NCI-H1092 treated with DMSO at 0.1 percent for 48 hours (cell line): ENCODE measurements at regions not wholly inside any gene's neighbourhood (a gene's known extent, or its start where the extent isn't known, plus 50 kb on each side); places are given as distances from the start of the nearest gene placed in this dataset.

Source experiments
- DNase-seq: peaks from one replicate; lab custom pipeline; 2025; lab: John Stamatoyannopoulos, UW

- no peak for DNase-seq
Measured at GRCh38 chr1:61627365-61627764, 97.6 kb downstream of the TM2D1 start.

DNA sequence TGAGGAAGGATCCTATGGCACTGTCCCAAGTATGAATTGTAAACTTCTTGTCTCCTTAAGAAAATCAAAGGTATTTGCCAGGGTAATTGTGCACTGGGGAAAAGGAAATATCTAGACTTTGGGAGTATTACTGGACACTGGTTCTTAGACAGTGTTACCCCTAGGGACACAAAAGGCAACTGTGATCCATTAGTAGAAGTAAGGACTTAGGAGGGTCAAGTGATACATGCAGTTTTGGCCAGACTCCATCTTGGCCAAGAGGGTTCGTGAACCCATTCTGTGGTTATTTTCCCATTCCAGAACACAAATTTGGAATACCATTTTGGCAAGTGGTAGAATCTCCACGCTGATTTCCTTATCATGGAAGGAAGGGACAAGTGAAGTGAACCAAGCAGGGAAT is 98.1 kb downstream of the TM2D1 start:
- DNase-seq: no peak

DNA sequence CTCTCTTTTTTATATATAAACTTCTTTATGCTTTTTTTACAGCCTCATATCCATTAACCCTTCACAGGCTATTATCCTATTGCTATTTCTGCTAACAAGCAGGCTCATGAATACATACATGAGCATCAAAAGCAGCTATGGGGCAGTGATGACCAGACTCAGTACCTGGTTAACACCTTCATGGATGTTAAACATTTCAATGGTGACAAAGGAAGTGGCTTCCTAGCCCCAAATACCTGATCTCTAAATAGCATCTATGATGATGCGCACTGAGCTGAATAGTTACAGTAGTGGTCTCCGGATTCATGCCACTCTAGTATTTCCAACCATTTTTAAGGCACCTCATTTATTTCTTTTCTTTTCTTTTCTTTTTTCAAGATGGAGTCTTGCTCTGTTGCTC is 101.1 kb downstream of the TM2D1 start:
- no peak for DNase-seq

GRCh38 chr1:61620536-61620935 is 104.4 kb downstream of the TM2D1 start:
- no peak for DNase-seq

- DNase-seq: no peak
Measured at GRCh38 chr1:61618755-61619154, 106.2 kb downstream of the TM2D1 start.

DNA sequence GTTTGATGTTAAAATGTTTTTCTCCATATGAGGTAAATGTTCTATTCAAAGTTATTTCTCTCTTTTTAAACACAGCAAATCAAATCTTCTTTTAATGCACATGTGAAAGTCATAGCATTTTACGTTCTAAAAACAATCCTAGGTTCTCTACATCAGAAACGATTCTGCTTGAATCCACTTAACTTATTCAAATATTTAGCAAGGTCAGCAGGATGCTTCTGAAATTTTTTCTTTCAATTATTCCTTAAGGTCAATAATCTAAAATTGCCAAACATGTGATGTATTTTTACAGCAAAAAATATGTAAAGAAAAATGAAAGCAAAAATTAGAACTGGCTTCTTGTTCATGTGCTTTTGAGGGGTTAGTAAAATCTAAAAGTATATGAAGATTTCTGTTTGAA is 106.7 kb downstream of the TM2D1 start:
- no peak for DNase-seq

DNA sequence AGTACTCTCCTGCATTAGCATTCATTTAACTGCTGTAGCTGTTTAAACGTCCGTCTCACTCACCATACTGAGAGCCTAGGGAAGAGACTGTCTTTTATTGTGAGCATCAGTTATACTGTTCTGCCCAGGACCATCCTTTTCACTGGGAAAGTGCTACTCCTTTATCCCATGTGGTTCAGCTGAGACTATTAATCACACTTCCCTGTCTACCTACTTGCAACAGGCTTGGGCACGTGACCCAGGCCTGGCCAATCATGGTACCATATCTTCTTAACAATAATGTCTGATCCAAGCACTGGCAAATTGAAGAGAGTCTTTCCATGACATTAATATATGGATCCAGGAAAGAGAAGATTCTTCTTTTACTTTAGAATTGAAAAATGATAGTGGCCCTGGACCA is 108.1 kb downstream of the TM2D1 start:
- DNase-seq: no peak

DNA sequence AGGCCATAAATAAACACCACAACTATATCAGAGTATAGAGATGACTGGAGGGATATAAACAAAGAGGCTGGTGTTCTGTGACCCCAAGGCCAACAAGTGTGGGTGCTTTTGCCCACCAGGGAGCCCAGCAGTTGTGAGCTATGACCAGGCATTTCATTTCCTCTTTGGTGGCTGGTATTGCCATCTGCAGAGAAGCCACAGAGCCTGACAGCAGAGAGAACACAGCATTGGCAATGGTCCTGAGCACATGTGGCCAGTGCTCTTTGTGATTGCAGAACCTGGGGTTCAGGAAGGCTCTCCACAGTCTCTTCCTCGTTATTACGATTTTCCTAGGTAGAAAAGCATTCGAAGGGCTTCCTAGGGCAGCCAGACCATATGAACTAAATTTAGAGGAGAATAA is 112.3 kb downstream of the TM2D1 start:
- DNase-seq: no peak

- no peak for DNase-seq
Measured at GRCh38 chr1:61609040-61609439, 115.9 kb downstream of the TM2D1 start.

GRCh38 chr1:61607448-61607847 is 117.5 kb downstream of the TM2D1 start:
- no peak for DNase-seq

DNA sequence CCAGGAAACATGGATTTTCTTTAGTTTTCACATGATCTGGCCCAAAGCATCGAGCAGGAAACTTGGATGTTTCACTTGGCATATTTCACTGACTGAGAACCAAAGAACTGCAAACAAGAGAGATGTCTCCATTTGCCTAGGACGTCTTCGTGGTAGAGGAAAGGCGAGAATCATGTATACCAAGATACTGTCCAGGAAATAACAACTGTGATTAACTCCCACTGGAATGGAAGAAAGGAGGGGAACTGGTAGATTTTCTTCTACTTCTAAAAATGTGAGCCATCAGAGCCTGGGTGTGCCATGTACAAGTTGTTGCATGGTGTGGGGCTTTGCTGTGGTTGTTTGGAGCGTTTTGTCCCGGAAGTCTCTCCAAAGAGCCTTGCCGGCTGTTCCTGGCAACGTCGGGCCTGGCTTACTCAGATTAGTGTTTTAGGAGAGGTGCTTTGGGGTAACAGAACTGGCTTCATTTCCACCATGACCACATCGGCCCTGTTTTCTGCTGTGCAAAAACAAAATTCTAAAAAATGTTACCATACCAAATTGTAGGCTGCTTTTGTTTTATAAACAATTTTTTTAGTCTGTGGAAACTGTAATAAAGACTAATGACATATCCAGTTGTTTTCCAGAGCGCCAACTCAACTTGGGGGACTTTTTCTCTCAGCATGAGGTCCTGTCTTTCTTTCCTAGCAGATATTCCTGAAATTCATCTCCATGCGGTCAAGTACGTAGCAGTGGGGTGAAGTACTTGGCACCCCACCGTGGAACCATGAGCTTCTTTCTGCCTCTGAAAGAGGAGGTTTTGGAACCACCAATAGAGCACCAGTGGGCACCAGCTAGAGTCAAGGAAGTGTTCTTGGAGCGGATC is 118.3 kb downstream of the TM2D1 start:
- DNase-seq: no peak

- no peak for DNase-seq
Measured at GRCh38 chr1:61605607-61606321, 119.2 kb downstream of the TM2D1 start.

DNA sequence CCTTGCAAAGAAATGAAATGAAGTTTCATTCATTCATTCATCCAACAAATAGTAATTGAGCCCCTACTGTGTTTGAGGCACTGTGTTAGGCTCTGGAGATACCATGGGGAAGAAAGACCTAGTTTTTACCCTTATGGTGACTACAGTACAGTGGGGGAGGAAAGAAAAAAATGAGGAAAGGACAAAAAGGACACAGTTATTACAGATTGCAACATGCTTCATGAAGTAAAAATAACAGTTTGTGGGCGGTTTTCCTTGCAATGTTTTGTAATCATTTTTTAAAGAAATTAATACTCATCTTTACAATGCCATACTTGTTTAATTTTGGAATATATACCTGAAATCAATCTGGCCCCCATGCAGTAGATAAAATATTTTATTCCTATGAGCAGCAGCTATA is 120.3 kb downstream of the TM2D1 start:
- no peak for DNase-seq

- no peak for DNase-seq
Measured at GRCh38 chr1:61604261-61604660, 120.7 kb downstream of the TM2D1 start.

GRCh38 chr1:61602663-61603062 is 122.3 kb downstream of the TM2D1 start:
- DNase-seq: no peak

DNA sequence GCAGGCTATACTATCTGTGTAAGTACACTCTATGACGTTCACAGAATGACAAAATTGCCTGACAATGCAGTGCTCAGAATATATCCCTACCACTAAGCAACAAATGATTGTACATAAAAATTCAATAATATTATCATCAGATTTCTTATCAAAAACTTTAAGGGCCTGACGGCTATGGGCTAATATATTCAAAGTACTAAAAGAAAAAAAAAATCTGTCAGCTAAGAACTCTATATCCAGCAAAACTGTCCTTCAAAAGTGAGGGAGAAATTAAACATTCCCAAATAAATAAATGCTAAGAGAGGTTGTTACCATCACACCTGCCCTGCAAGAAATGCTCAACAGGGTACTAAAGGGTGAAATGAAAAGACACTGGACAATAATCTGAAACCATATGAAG is 127.3 kb downstream of the TM2D1 start:
- DNase-seq: no peak

- no peak for DNase-seq
Measured at GRCh38 chr1:61593331-61593730, 131.6 kb downstream of the TM2D1 start.

GRCh38 chr1:61591351-61591750 is 133.6 kb downstream of the TM2D1 start:
- no peak for DNase-seq

DNA sequence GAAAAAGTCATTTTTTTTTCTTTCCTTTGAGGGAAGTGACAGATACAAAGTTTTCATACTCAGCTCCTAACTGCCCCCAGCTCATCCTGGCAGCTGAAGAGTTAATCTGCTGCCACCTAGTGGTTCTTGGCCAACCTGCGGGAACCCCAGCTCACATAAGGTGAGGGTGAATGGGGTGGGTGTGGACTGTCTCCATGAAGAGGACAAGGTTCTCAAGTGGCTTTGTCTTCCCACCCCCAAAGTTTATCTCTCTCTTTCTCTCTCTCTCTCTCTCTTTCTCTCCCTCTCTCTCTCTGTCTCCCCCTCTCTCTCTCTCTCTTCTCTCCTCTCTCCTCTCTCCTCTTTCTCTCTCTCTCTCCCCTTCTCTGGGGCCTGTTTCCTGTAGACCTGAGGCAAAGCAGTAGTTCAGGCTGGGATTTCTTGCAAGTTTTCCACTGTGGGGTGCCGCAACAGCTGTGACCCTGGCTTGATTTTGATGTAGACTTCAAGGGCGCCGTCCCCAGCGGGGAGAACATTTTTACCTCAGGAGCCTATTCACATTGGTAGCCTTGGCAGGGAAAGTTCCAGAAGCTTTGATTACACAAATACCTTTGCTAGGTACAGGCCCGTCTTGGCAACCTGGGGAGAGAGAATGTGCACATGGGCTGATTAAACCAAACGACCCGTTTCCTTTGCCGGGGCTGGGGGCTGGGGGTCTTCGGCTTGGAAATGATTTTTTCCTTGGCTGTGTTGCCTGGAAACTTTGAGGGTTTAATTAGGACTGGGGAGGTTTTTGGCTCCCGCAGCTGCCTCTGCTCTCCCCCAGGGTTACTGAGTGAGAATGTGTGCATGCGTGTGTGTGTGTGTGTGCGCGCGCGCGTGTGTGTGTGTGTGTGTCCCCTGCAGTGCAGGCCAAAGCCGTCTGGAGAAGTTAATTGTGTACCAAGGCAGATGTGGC is 135.9 kb downstream of the TM2D1 start:
- DNase-seq: peak; percentile 55

- peak; percentile 31 for DNase-seq
Measured at GRCh38 chr1:61585714-61586113, 139.2 kb downstream of the TM2D1 start.

GRCh38 chr1:61583703-61584102 is 141.2 kb downstream of the TM2D1 start:
- DNase-seq: no peak

GRCh38 chr1:61581251-61581650 is 143.7 kb downstream of the TM2D1 start:
- no peak for DNase-seq
